Neuronal stem cell (in vitro differentiated cells): ENCODE measurements at regions not wholly inside any gene's neighbourhood (a gene's known extent, or its start where the extent isn't known, plus 50 kb on each side); places are given as distances from the start of the nearest gene placed in this dataset.

ENCODE experiments used
- DNase-seq: peaks from one replicate; pipeline ENCODE4 v3.0.0-alpha.2; 2013; ENCODE audit warnings: low spot score
- H2AFZ ChIP-seq: one replicate; pipeline ENCODE4 v1.6.1; 2013; ENCODE audit warnings: mild to moderate bottlenecking, low read length, inconsistent platforms
- H2AK5ac ChIP-seq: 2 replicates; pipeline ENCODE4 v1.6.1; 2013; ENCODE audit warnings: low read depth, mild to moderate bottlenecking, inconsistent platforms, low read length, moderate library complexity, mixed read lengths
- H2BK120ac ChIP-seq: 2 replicates; pipeline ENCODE4 v1.6.1; 2013; ENCODE audit warnings: low read depth, mild to moderate bottlenecking, inconsistent platforms, low read length, moderate library complexity, mixed read lengths
- H2BK12ac ChIP-seq: one replicate; pipeline ENCODE4 v1.6.1; 2013; ENCODE audit warnings: low read length, inconsistent platforms
- H2BK15ac ChIP-seq: 2 replicates; pipeline ENCODE4 v1.6.1; 2013; ENCODE audit warnings: mild to moderate bottlenecking, low read length, inconsistent platforms, mixed read lengths
- H2BK5ac ChIP-seq: one replicate; pipeline ENCODE4 v1.6.1; 2013; ENCODE audit warnings: inconsistent platforms, mild to moderate bottlenecking, low read length, moderate library complexity
- H3K14ac ChIP-seq: one replicate; pipeline ENCODE4 v1.6.1; 2013; ENCODE audit warnings: low read length, inconsistent platforms
- H3K18ac ChIP-seq: 2 replicates; pipeline ENCODE4 v1.6.1; 2013; ENCODE audit warnings: low read length, inconsistent platforms
- H3K23ac ChIP-seq: 2 replicates; pipeline ENCODE4 v1.6.1; 2013; ENCODE audit warnings: low read depth, mild to moderate bottlenecking, mixed read lengths, low read length, inconsistent platforms; ENCODE audit not compliant: poor library complexity
- H3K27ac ChIP-seq: replicated peaks from 3 replicates; pipeline ENCODE4 v1.5.1; 2013; ENCODE audit warnings: low read length, inconsistent platforms
- H3K27me3 ChIP-seq, 3 experiments: 2 replicates each; pipeline ENCODE4 v1.6.1; 2013; ENCODE audit warnings: low read length in 3 of 3, mild to moderate bottlenecking in 2 of 3, inconsistent platforms in 1 of 3, low read depth in 1 of 3, mixed read lengths in 1 of 3, moderate library complexity in 1 of 3; ENCODE audit not compliant: control insufficient read depth in 3 of 3, insufficient read depth in 3 of 3
- H3K36me3 ChIP-seq, 2 donors: replicated peaks in 1 of 2; 2 replicates each; pipeline ENCODE4 v1.6.1; 2013; ENCODE audit warnings: low read length in 2 of 2; ENCODE audit not compliant: control insufficient read depth in 2 of 2, insufficient read depth in 2 of 2
- H3K4ac ChIP-seq: 2 replicates; pipeline ENCODE4 v1.6.1; 2013; ENCODE audit warnings: inconsistent platforms, mild to moderate bottlenecking, low read length, moderate library complexity
- H3K4me1 ChIP-seq, 2 donors: 1 replicate in 1 of 2; 2 replicates in 1 of 2; pipeline ENCODE4 v1.6.1; 2013; ENCODE audit warnings: low read length in 2 of 2, low read depth in 1 of 2; ENCODE audit not compliant: control insufficient read depth in 2 of 2, insufficient read depth in 1 of 2
- H3K4me2 ChIP-seq: one replicate; pipeline ENCODE4 v1.6.1; 2013; ENCODE audit warnings: mild to moderate bottlenecking, low read length, inconsistent platforms; ENCODE audit not compliant: insufficient read depth, poor library complexity, severe bottlenecking
- H3K4me3 ChIP-seq, 2 donors: 2 replicates each; pipeline ENCODE4 v1.5.1; 2013; ENCODE audit warnings: low read length in 2 of 2, mild to moderate bottlenecking in 2 of 2, inconsistent platforms in 1 of 2, moderate library complexity in 1 of 2
- H3K79me1 ChIP-seq: one replicate; pipeline ENCODE4 v1.6.1; 2013; ENCODE audit warnings: low read depth, mild to moderate bottlenecking, inconsistent platforms, low read length, moderate library complexity
- H3K9ac ChIP-seq: one replicate; pipeline ENCODE4 v1.6.1; 2013; ENCODE audit warnings: mild to moderate bottlenecking, low read depth, low read length, inconsistent platforms; ENCODE audit not compliant: poor library complexity
- H3K9me3 ChIP-seq, 2 donors: replicated peaks in 1 of 2; 2 replicates each; pipeline versions ENCODE3 to v1.6.1; 2013; ENCODE audit warnings: low read length in 2 of 2, mild to moderate bottlenecking in 2 of 2, inconsistent platforms in 1 of 2, low read depth in 1 of 2, mixed read lengths in 1 of 2, moderate library complexity in 1 of 2; ENCODE audit not compliant: control insufficient read depth in 2 of 2, insufficient read depth in 1 of 2
- H4K8ac ChIP-seq: one replicate; pipeline ENCODE4 v1.6.1; 2013; ENCODE audit warnings: low read depth, mild to moderate bottlenecking, inconsistent platforms, low read length, moderate library complexity
- H4K91ac ChIP-seq: one replicate; pipeline ENCODE4 v1.6.1; 2013; ENCODE audit warnings: low read length, low read depth, mild to moderate bottlenecking, inconsistent platforms; ENCODE audit not compliant: poor library complexity
- WGBS, 2 donors: extraction: QIAGEN DNeasy Blood & Tissue Kit; methylation state at CpG; one replicate each; pipeline ENCODE4 v1.1.7; 2013; ENCODE audit warnings: missing lambda C conversion rate in 2 of 2, mixed read lengths in 1 of 2; ENCODE audit not compliant: insufficient read length in 2 of 2, insufficient replicate concordance in 1 of 2; ENCODE audit errors: extremely low coverage in 2 of 2; 5-methylcytosine and 5-hydroxymethylcytosine counted together

GRCh38 chr21:35219719-35220118 lies 170.6 kb upstream of the RUNX1 start:
- H3K9me3 ChIP-seq: peaks cover 0 to 2% of the 10 kb centered on the region in 2 donors
- no peak overlapping the region for H2AK5ac ChIP-seq
- WGBS, 2 donors: no CpG with 5 or more reads among the region's 2 CpGs
- H3K18ac ChIP-seq: no peak overlapping the region
- H3K23ac ChIP-seq: no peak overlapping the region
- no peak for DNase-seq
- H3K4me1 ChIP-seq: peaks cover 0 to 15% of the 10 kb centered on the region in 2 donors
- no peak overlapping the region for H4K8ac ChIP-seq
- H3K36me3 ChIP-seq: no peaks in the 10 kb centered on the region
- no peak overlapping the region for H3K14ac ChIP-seq
- H3K4me2 ChIP-seq: no peak overlapping the region
- no peak overlapping the region for H2BK12ac ChIP-seq
- H3K4ac ChIP-seq: no peak overlapping the region
- no peak overlapping the region for H3K4me3 ChIP-seq
- no peak overlapping the region for H2BK120ac ChIP-seq
- no peak overlapping the region for H4K91ac ChIP-seq
- no peaks in the 10 kb centered on the region for H3K27me3 ChIP-seq
- H3K27ac ChIP-seq: no peak overlapping the region
- H2BK15ac ChIP-seq: no peak overlapping the region
- no peak overlapping the region for H2AFZ ChIP-seq
- H3K9ac ChIP-seq: no peak overlapping the region
- no peak overlapping the region for H2BK5ac ChIP-seq
- no peaks in the 10 kb centered on the region for H3K79me1 ChIP-seq

- Histone ChIP-seq H4K8ac (no peak overlapping the region), H3K4me3 (no peak overlapping the region), H3K36me3 (no peaks in the 10 kb centered on the region), H3K79me1 (no peaks in the 10 kb centered on the region), H4K91ac (no peak overlapping the region), H3K9me3 (peaks cover 0 to 2% of the 10 kb centered on the region in 2 donors), H2BK5ac (no peak overlapping the region), H3K14ac (no peak overlapping the region), H2BK12ac (no peak overlapping the region), H2AK5ac (no peak overlapping the region), H3K4me2 (no peak overlapping the region), H3K4me1 (peaks cover 0 to 15% of the 10 kb centered on the region in 2 donors), H3K9ac (no peak overlapping the region), H2BK15ac (no peak overlapping the region), H3K23ac (no peak overlapping the region), H2BK120ac (no peak overlapping the region), H2AFZ (no peak overlapping the region), H3K27ac (no peak overlapping the region), H3K27me3 (no peaks in the 10 kb centered on the region), H3K18ac (no peak overlapping the region), H3K4ac (no peak overlapping the region)
- no CpG with 5 or more reads among the region's 2 CpGs for WGBS, 2 donors
- no peak for DNase-seq
Measured at GRCh38 chr21:35219291-35219690, 170.2 kb upstream of the RUNX1 start.

GRCh38 chr21:35217504-35218060 lies 168.5 kb upstream of the RUNX1 start:
- H3K23ac ChIP-seq: no peak overlapping the region
- H3K18ac ChIP-seq: no peak overlapping the region
- H3K27me3 ChIP-seq: no peaks in the 10 kb centered on the region
- no peak overlapping the region for H4K91ac ChIP-seq
- H2BK15ac ChIP-seq: no peak overlapping the region
- no CpG with 5 or more reads among the region's 1 CpG for WGBS, 2 donors
- no peak overlapping the region for H2BK120ac ChIP-seq
- H3K4me1 ChIP-seq: peaks cover 0 to 15% of the 10 kb centered on the region in 2 donors
- no peaks in the 10 kb centered on the region for H3K79me1 ChIP-seq
- H3K4me2 ChIP-seq: no peak overlapping the region
- no peak overlapping the region for H2BK5ac ChIP-seq
- no peak overlapping the region for H2AFZ ChIP-seq
- H3K9me3 ChIP-seq: peaks cover 0 to 2% of the 10 kb centered on the region in 2 donors
- H3K27ac ChIP-seq: no peak overlapping the region
- no peak for DNase-seq
- H2BK12ac ChIP-seq: no peak overlapping the region
- no peak overlapping the region for H3K4me3 ChIP-seq
- no peak overlapping the region for H2AK5ac ChIP-seq
- H3K9ac ChIP-seq: no peak overlapping the region
- no peaks in the 10 kb centered on the region for H3K36me3 ChIP-seq
- H3K4ac ChIP-seq: no peak overlapping the region
- no peak overlapping the region for H4K8ac ChIP-seq
- no peak overlapping the region for H3K14ac ChIP-seq

DNA sequence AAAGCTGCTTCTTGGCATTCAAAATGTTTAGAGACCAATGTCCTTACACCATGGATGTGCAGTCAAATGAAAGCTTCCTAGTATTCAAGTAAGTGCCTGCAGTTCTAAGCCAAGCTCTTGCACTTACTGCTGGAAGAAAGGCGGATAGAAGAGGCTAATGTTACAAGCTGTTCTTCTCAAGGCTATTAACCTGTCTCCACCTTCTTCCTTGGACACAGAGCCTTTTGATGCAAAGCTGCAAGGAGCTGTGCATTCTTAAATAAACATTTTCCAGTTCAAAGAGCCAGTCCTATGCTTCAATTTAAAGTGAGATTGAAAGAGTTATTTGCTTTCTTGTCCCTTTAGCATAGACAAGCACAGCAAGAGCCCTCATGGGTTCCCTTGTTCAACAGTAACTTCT lies 167.9 kb upstream of the RUNX1 start:
- H3K14ac ChIP-seq: no peak overlapping the region
- no peak overlapping the region for H4K91ac ChIP-seq
- H4K8ac ChIP-seq: no peak overlapping the region
- peaks cover 0 to 2% of the 10 kb centered on the region in 2 donors for H3K9me3 ChIP-seq
- no peak overlapping the region for H3K18ac ChIP-seq
- no peak for DNase-seq
- H3K9ac ChIP-seq: no peak overlapping the region
- no peak overlapping the region for H3K23ac ChIP-seq
- H2BK5ac ChIP-seq: no peak overlapping the region
- H2BK12ac ChIP-seq: no peak overlapping the region
- WGBS, 2 donors: no CpG with 5 or more reads among the region's 1 CpG
- no peak overlapping the region for H2AK5ac ChIP-seq
- no peak overlapping the region for H3K4ac ChIP-seq
- H3K4me3 ChIP-seq: no peak overlapping the region
- H2AFZ ChIP-seq: no peak overlapping the region
- H2BK15ac ChIP-seq: no peak overlapping the region
- no peaks in the 10 kb centered on the region for H3K27me3 ChIP-seq
- H3K27ac ChIP-seq: peak overlapping the region; percentile 33
- no peak overlapping the region for H2BK120ac ChIP-seq
- no peak overlapping the region for H3K4me2 ChIP-seq
- H3K4me1 ChIP-seq: peaks cover 0 to 15% of the 10 kb centered on the region in 2 donors
- H3K79me1 ChIP-seq: no peaks in the 10 kb centered on the region
- no peaks in the 10 kb centered on the region for H3K36me3 ChIP-seq
